OCI-LY7 (cell line): ENCODE measurements at regions not wholly inside any gene's neighbourhood (a gene's known extent, or its start where the extent isn't known, plus 50 kb on each side); places are given as distances from the start of the nearest gene placed in this dataset.

Experiments used
- BruUV-seq: library from RNA; stranded (reverse); fragments of 400-500 nt; replicated peaks from 2 replicates; lab custom pipeline; 2021; lab: Mats Ljungman, UMichigan
- CTCF ChIA-PET: fragments of 300-600 bp; sonication (Branson Sonifier 250); formaldehyde crosslinking; loops from one replicate; lab custom pipeline; 2022; ENCODE audit warnings: antibody characterized with exemption; ENCODE audit not compliant: unreplicated experiment; lab: Charles Lee
- POLR2A ChIA-PET: fragments of 300-600 bp; sonication (Branson Sonifier 250); formaldehyde crosslinking; loops from one replicate; lab custom pipeline; 2022; ENCODE audit warnings: antibody characterized with exemption; lab: Charles Lee
- DNase-seq: peaks from one replicate; pipeline ENCODE4 v3.0.0-alpha.2; 2015; ENCODE audit warnings: low spot score
- H2AFZ ChIP-seq: fragments of 200-600 bp; sonication (generic), shearing (Covaris generic); 2 replicates; pipeline ENCODE4 v1.6.1; 2014; ENCODE audit warnings: mild to moderate bottlenecking, antibody characterized with exemption, low read length, moderate library complexity
- H3K27ac ChIP-seq: fragments of 200-600 bp; sonication (generic); 2 replicates; pipeline ENCODE4 v1.5.1; 2014; ENCODE audit warnings: mixed run types, low read depth, mild to moderate bottlenecking, moderate library complexity, low read length, inconsistent platforms; ENCODE audit not compliant: poor library complexity, severe bottlenecking
- H3K36me3 ChIP-seq: fragments of 200-600 bp; sonication (generic); 2 replicates; pipeline ENCODE4 v1.6.1; 2014; ENCODE audit warnings: mild to moderate bottlenecking, antibody characterized with exemption, low read length, moderate library complexity, mixed read lengths; ENCODE audit not compliant: insufficient read depth
- H3K4me1 ChIP-seq: fragments of 200-600 bp; sonication (generic); 2 replicates; pipeline ENCODE4 v1.5.1; 2014; ENCODE audit warnings: mild to moderate bottlenecking, low read length; ENCODE audit not compliant: insufficient read depth, poor library complexity, severe bottlenecking
- H3K4me2 ChIP-seq: fragments of 200-600 bp; sonication (generic); 2 replicates; pipeline ENCODE4 v1.6.1; 2014; ENCODE audit warnings: mild to moderate bottlenecking, low read length
- H3K4me3 ChIP-seq: fragments of 200-600 bp; sonication (generic); 2 replicates; pipeline ENCODE4 v1.5.1; 2014; ENCODE audit warnings: mild to moderate bottlenecking, low read depth, low read length; ENCODE audit not compliant: poor library complexity, severe bottlenecking
- H3K79me2 ChIP-seq: fragments of 200-600 bp; sonication (generic); 2 replicates; pipeline ENCODE4 v1.6.1; 2016; ENCODE audit warnings: low read depth, mild to moderate bottlenecking, low read length, moderate library complexity, mixed read lengths; ENCODE audit not compliant: insufficient read depth
- H3K9me2 ChIP-seq: fragments of 200-600 bp; sonication (generic); 2 replicates; pipeline ENCODE4 v1.6.1; 2016; ENCODE audit warnings: mild to moderate bottlenecking, low read length, mixed read lengths; ENCODE audit not compliant: insufficient read depth
- H3K9me3 ChIP-seq: fragments of 200-600 bp; sonication (generic); 2 replicates; pipeline ENCODE4 v1.6.1; 2014; ENCODE audit warnings: mild to moderate bottlenecking, mixed run types, low read length, mixed read lengths
- H4K20me1 ChIP-seq: fragments of 200-600 bp; sonication (generic); 2 replicates; pipeline ENCODE4 v1.6.1; 2014; ENCODE audit warnings: mild to moderate bottlenecking, antibody characterized with exemption, low read length, moderate library complexity, mixed read lengths; ENCODE audit not compliant: insufficient read depth
- CTCF ChIP-seq: fragments of 200-600 bp; sonication (generic); conservative IDR thresholded peaks from 2 replicates; pipeline ENCODE4 v1.5.1; 2014; ENCODE audit warnings: mild to moderate bottlenecking, antibody characterized with exemption, low read length, moderate library complexity, mixed read lengths
- EZH2phosphoT487 ChIP-seq: fragments of 200-600 bp; sonication (generic); IDR thresholded peaks from 2 replicates; pipeline ENCODE4 v1.6.1; 2018; ENCODE audit warnings: low read depth, borderline replicate concordance, mild to moderate bottlenecking, mixed run types, antibody characterized with exemption, low read length, moderate library complexity, mixed read lengths
- intact Hi-C: fragments of 100-400 bp; cut with micrococcal nuclease; formaldehyde crosslinking; loops from one replicate; pipeline ENCODE4 v1.10.0; 2022; ENCODE audit not compliant: unreplicated experiment

DNA sequence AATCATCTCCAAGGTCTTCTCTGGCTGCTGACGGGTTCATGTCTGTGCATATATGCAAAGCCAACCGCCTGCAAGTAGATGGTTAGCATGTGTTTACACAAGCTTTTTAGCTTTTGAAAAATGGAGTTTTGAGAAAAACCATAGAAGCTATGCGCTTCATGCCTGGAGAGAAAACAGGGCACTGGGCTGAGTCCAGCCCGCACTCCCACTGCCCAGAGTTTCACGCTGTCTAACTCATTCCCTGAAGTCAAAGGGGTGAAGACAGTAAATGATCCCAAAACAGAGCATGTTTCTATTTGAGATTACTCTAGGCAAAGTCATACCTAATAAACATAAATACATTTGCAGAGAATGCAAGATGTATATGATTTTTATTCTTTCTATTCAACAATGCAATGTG lies 278.8 kb downstream of the IRX2 start:
- no peaks in the 10 kb centered on the region for H3K36me3 ChIP-seq
- H3K9me2 ChIP-seq, result no peaks in the 10 kb centered on the region
- no peak overlapping the region for H2AFZ ChIP-seq
- no peak overlapping the region for H3K4me2 ChIP-seq
- CTCF ChIA-PET, result no interaction called here
- H3K4me3 ChIP-seq, result no peak overlapping the region
- no peaks in the 10 kb centered on the region for H4K20me1 ChIP-seq
- H3K4me1 ChIP-seq, result no peaks in the 10 kb centered on the region
- no peak overlapping the region for H3K27ac ChIP-seq
- POLR2A ChIA-PET, result no interaction called here
- intact Hi-C loops, result no loop called here
- no peak for TF ChIP-seq CTCF
- no peak for TF ChIP-seq EZH2phosphoT487
- no TSS peak for BruUV-seq
- H3K9me3 ChIP-seq, result no peaks in the 10 kb centered on the region
- no peaks in the 10 kb centered on the region for H3K79me2 ChIP-seq
- no peak for DNase-seq

- intact Hi-C loops, result no loop called here
- no peaks in the 10 kb centered on the region for H3K9me2 ChIP-seq
- TF ChIP-seq CTCF (no peak), EZH2phosphoT487 (no peak)
- no peaks in the 10 kb centered on the region for H3K79me2 ChIP-seq
- no peak overlapping the region for H3K4me2 ChIP-seq
- no peaks in the 10 kb centered on the region for H3K4me1 ChIP-seq
- H3K4me3 ChIP-seq, result no peak overlapping the region
- BruUV-seq, result no TSS peak
- no peak overlapping the region for H3K27ac ChIP-seq
- ChIA-PET POLR2A (no interaction called here), CTCF (no interaction called here)
- no peaks in the 10 kb centered on the region for H4K20me1 ChIP-seq
- DNase-seq, result no peak
- no peak overlapping the region for H2AFZ ChIP-seq
- H3K36me3 ChIP-seq, result no peaks in the 10 kb centered on the region
- H3K9me3 ChIP-seq, result no peaks in the 10 kb centered on the region
Measured at GRCh38 chr5:2471152-2471879, 280.2 kb downstream of the IRX2 start.

DNA sequence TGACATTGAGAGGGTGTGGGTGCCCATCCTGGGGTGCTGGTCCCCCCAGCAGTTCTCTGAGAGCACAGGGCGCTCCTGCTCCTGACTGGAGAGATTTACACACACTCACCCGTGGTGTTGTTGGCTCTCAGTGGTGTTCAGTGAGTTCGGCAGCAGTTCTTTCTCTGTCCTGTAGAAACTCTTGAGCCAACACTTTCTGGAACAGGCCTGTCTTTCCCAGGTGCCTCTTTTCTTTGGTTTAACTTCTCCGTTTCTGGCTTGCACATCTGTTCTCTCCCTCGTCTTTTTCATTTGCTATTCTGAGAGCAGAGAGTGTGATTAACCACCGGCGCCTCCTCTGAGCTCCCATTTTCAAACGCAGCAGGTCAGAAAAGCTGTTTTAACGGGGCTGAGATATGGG lies 284.5 kb downstream of the IRX2 start:
- DNase-seq, result no peak
- H3K36me3 ChIP-seq, result no peaks in the 10 kb centered on the region
- H3K9me3 ChIP-seq, result no peaks in the 10 kb centered on the region
- no peak overlapping the region for H2AFZ ChIP-seq
- no peaks in the 10 kb centered on the region for H3K4me1 ChIP-seq
- BruUV-seq, result no TSS peak
- H4K20me1 ChIP-seq, result no peaks in the 10 kb centered on the region
- H3K4me2 ChIP-seq, result no peak overlapping the region
- no peak overlapping the region for H3K27ac ChIP-seq
- no peaks in the 10 kb centered on the region for H3K79me2 ChIP-seq
- no peaks in the 10 kb centered on the region for H3K9me2 ChIP-seq
- POLR2A ChIA-PET, result no interaction called here
- intact Hi-C loops, result no loop called here
- TF ChIP-seq EZH2phosphoT487, result no peak
- no peak overlapping the region for H3K4me3 ChIP-seq
- CTCF ChIA-PET, result no interaction called here
